HEK293 (cell line): ENCODE measurements at regions not wholly inside any gene's neighbourhood (a gene's known extent, or its start where the extent isn't known, plus 50 kb on each side); places are given as distances from the start of the nearest gene placed in this dataset.

Experiments
- BCL11A ChIP-seq: fragments of 450-650 bp; formaldehyde crosslinking; IDR thresholded peaks from 2 replicates; pipeline ENCODE4 v1.5.1; 2016; ENCODE audit warnings: low read depth, missing biosample characterization, missing genetic modification characterization
- SP2 ChIP-seq: fragments of 450-650 bp; formaldehyde crosslinking; IDR thresholded peaks from 2 replicates; pipeline ENCODE4 v1.5.1; 2016; ENCODE audit warnings: missing biosample characterization, missing genetic modification characterization
- YY1 ChIP-seq: fragments of 450-650 bp; formaldehyde crosslinking; IDR thresholded peaks from 2 replicates; pipeline ENCODE4 v1.5.1; 2018; ENCODE audit warnings: missing biosample characterization, missing genetic modification characterization
- ZBTB21 ChIP-seq: fragments of 450-650 bp; formaldehyde crosslinking; IDR thresholded peaks from 2 replicates; pipeline ENCODE4 v1.5.1; 2017; ENCODE audit warnings: missing biosample characterization, missing genetic modification characterization
- ZBTB8A ChIP-seq: fragments of 450-650 bp; formaldehyde crosslinking; IDR thresholded peaks from 2 replicates; pipeline ENCODE4 v1.5.1; 2016; ENCODE audit warnings: missing biosample characterization, missing genetic modification characterization
- ZFP37 ChIP-seq: fragments of 450-650 bp; formaldehyde crosslinking; IDR thresholded peaks from 2 replicates; pipeline ENCODE4 v1.5.1; 2016; ENCODE audit warnings: missing biosample characterization, missing genetic modification characterization
- ZNF157 ChIP-seq: fragments of 450-650 bp; formaldehyde crosslinking; IDR thresholded peaks from 2 replicates; pipeline ENCODE4 v1.5.1; 2016; ENCODE audit warnings: missing biosample characterization, missing genetic modification characterization
- ZNF184 ChIP-seq: fragments of 450-650 bp; IDR thresholded peaks from 2 replicates; pipeline ENCODE4 v1.5.1; 2018; ENCODE audit warnings: missing biosample characterization, mild to moderate bottlenecking, missing genetic modification characterization
- TF ChIP-seq, protein P1 (sequence below): fragments of 450-650 bp; formaldehyde crosslinking; IDR thresholded peaks from 2 replicates; pipeline ENCODE4 v1.5.1; 2016; ENCODE audit warnings: missing biosample characterization, missing genetic modification characterization
- TF ChIP-seq, protein P2 (sequence below): fragments of 450-650 bp; formaldehyde crosslinking; conservative IDR thresholded peaks from 2 replicates; pipeline ENCODE4 v1.5.1; 2016; ENCODE audit warnings: low read depth, missing biosample characterization, missing genetic modification characterization
- TF ChIP-seq, protein P3 (sequence below): fragments of 450-650 bp; formaldehyde crosslinking; IDR thresholded peaks from 2 replicates; pipeline ENCODE4 v1.5.1; 2016; ENCODE audit warnings: missing biosample characterization, missing genetic modification characterization
- TF ChIP-seq, protein P4 (sequence below): fragments of 450-650 bp; formaldehyde crosslinking; IDR thresholded peaks from 2 replicates; pipeline ENCODE4 v1.5.1; 2016; ENCODE audit warnings: missing biosample characterization, missing genetic modification characterization
- TF ChIP-seq, protein P5 (sequence below): fragments of 450-650 bp; IDR thresholded peaks from 2 replicates; pipeline ENCODE4 v1.5.1; 2018; ENCODE audit warnings: missing biosample characterization, mild to moderate bottlenecking, missing genetic modification characterization

DNA sequence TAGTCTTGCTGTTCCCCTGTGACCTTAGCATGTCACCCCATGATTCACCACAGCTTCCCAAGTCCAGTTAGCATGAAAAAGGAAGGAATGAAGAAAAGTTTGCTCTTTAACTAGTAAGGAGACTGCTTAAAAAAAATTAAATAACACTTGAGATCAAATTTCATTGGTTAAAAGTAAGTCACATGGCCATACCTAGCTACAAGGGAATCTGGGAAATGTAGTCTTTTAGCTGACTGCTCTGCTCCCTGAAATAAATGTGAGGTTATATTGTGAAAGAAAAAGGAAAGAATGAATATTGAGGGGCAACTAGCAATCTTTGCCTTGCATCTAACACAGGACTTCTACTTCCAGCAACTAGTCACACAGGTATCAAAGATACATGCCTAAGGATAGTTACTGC, 84.7 kb upstream of the LRRN1 start:
- no peak for TF ChIP-seq ZBTB21 (tag by site-specific recombination)
- TF ChIP-seq, protein P1, sequence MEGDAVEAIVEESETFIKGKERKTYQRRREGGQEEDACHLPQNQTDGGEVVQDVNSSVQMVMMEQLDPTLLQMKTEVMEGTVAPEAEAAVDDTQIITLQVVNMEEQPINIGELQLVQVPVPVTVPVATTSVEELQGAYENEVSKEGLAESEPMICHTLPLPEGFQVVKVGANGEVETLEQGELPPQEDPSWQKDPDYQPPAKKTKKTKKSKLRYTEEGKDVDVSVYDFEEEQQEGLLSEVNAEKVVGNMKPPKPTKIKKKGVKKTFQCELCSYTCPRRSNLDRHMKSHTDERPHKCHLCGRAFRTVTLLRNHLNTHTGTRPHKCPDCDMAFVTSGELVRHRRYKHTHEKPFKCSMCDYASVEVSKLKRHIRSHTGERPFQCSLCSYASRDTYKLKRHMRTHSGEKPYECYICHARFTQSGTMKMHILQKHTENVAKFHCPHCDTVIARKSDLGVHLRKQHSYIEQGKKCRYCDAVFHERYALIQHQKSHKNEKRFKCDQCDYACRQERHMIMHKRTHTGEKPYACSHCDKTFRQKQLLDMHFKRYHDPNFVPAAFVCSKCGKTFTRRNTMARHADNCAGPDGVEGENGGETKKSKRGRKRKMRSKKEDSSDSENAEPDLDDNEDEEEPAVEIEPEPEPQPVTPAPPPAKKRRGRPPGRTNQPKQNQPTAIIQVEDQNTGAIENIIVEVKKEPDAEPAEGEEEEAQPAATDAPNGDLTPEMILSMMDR (tag by site-specific recombination), result no peak
- TF ChIP-seq, protein P2, sequence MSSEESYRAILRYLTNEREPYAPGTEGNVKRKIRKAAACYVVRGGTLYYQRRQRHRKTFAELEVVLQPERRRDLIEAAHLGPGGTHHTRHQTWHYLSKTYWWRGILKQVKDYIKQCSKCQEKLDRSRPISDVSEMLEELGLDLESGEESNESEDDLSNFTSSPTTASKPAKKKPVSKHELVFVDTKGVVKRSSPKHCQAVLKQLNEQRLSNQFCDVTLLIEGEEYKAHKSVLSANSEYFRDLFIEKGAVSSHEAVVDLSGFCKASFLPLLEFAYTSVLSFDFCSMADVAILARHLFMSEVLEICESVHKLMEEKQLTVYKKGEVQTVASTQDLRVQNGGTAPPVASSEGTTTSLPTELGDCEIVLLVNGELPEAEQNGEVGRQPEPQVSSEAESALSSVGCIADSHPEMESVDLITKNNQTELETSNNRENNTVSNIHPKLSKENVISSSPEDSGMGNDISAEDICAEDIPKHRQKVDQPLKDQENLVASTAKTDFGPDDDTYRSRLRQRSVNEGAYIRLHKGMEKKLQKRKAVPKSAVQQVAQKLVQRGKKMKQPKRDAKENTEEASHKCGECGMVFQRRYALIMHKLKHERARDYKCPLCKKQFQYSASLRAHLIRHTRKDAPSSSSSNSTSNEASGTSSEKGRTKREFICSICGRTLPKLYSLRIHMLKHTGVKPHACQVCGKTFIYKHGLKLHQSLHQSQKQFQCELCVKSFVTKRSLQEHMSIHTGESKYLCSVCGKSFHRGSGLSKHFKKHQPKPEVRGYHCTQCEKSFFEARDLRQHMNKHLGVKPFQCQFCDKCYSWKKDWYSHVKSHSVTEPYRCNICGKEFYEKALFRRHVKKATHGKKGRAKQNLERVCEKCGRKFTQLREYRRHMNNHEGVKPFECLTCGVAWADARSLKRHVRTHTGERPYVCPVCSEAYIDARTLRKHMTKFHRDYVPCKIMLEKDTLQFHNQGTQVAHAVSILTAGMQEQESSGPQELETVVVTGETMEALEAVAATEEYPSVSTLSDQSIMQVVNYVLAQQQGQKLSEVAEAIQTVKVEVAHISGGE (tag by site-specific recombination), result no peak
- no peak for TF ChIP-seq ZNF157 (tag by site-specific recombination)
- TF ChIP-seq ZFP37 (tag by site-specific recombination), result no peak
- TF ChIP-seq, protein P3, sequence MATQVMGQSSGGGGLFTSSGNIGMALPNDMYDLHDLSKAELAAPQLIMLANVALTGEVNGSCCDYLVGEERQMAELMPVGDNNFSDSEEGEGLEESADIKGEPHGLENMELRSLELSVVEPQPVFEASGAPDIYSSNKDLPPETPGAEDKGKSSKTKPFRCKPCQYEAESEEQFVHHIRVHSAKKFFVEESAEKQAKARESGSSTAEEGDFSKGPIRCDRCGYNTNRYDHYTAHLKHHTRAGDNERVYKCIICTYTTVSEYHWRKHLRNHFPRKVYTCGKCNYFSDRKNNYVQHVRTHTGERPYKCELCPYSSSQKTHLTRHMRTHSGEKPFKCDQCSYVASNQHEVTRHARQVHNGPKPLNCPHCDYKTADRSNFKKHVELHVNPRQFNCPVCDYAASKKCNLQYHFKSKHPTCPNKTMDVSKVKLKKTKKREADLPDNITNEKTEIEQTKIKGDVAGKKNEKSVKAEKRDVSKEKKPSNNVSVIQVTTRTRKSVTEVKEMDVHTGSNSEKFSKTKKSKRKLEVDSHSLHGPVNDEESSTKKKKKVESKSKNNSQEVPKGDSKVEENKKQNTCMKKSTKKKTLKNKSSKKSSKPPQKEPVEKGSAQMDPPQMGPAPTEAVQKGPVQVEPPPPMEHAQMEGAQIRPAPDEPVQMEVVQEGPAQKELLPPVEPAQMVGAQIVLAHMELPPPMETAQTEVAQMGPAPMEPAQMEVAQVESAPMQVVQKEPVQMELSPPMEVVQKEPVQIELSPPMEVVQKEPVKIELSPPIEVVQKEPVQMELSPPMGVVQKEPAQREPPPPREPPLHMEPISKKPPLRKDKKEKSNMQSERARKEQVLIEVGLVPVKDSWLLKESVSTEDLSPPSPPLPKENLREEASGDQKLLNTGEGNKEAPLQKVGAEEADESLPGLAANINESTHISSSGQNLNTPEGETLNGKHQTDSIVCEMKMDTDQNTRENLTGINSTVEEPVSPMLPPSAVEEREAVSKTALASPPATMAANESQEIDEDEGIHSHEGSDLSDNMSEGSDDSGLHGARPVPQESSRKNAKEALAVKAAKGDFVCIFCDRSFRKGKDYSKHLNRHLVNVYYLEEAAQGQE (tag by site-specific recombination), result no peak
- TF ChIP-seq, protein P4, sequence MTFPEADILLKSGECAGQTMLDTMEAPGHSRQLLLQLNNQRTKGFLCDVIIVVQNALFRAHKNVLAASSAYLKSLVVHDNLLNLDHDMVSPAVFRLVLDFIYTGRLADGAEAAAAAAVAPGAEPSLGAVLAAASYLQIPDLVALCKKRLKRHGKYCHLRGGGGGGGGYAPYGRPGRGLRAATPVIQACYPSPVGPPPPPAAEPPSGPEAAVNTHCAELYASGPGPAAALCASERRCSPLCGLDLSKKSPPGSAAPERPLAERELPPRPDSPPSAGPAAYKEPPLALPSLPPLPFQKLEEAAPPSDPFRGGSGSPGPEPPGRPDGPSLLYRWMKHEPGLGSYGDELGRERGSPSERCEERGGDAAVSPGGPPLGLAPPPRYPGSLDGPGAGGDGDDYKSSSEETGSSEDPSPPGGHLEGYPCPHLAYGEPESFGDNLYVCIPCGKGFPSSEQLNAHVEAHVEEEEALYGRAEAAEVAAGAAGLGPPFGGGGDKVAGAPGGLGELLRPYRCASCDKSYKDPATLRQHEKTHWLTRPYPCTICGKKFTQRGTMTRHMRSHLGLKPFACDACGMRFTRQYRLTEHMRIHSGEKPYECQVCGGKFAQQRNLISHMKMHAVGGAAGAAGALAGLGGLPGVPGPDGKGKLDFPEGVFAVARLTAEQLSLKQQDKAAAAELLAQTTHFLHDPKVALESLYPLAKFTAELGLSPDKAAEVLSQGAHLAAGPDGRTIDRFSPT (tag by site-specific recombination), result no peak
- no peak for TF ChIP-seq ZNF184 (tag by site-specific recombination)
- no peak for TF ChIP-seq YY1 (tag by site-specific recombination)
- TF ChIP-seq, protein P5, sequence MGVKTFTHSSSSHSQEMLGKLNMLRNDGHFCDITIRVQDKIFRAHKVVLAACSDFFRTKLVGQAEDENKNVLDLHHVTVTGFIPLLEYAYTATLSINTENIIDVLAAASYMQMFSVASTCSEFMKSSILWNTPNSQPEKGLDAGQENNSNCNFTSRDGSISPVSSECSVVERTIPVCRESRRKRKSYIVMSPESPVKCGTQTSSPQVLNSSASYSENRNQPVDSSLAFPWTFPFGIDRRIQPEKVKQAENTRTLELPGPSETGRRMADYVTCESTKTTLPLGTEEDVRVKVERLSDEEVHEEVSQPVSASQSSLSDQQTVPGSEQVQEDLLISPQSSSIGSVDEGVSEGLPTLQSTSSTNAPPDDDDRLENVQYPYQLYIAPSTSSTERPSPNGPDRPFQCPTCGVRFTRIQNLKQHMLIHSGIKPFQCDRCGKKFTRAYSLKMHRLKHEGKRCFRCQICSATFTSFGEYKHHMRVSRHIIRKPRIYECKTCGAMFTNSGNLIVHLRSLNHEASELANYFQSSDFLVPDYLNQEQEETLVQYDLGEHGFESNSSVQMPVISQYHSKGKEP, result no peak
- TF ChIP-seq BCL11A (tag by site-specific recombination), result no peak
- no peak for TF ChIP-seq SP2 (tag by site-specific recombination)
- no peak for TF ChIP-seq ZBTB8A (tag by site-specific recombination)
